ENCODE measurements at regions not wholly inside any gene's neighbourhood (a gene's known extent, or its start where the extent isn't known, plus 50 kb on each side); places are given as distances from the start of the nearest gene placed in this dataset.

DNA sequence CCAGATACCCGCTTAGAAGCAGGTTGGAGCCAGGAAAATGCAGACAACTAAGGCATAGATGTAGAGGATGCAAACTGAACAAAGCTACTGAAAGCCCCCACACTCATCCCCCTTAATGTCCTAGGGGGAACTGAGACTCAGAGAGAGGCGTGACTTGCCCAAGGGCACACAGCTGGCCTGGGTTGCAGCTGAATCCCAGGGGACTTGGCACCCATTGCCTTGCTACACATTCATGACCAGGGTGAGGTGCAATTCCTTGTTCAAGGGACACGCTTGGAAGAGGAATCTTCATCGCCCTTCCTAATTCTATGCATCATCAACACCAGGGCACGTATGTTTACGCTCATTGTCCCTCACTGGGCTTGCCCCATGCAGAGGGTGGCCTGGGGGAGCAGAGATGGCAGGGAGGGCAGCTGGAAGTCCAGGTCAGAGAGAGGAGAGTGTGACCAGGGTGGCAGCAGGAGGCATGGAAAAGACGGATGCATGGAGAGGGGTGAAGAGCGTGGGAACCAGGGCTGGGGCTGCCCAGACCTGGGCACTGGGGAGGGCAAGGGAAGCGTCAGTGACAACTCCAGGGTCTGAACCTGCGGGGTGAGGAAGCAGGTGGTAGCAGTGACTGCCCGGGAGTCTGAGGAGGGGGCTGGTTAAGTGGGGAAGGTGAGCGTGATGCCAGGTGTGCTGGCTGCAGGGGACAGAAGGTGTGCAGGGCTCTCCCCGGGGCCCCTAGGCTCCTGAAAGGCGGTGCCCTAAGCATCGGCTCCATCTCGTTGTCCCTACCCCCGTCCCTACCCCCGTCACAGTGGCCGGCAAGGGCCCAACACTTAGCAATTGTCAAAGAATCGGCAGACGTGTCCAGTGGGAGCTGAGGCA is 267.1 kb upstream of the TNRC6C start:
- DNase-seq, result no peak

DNA sequence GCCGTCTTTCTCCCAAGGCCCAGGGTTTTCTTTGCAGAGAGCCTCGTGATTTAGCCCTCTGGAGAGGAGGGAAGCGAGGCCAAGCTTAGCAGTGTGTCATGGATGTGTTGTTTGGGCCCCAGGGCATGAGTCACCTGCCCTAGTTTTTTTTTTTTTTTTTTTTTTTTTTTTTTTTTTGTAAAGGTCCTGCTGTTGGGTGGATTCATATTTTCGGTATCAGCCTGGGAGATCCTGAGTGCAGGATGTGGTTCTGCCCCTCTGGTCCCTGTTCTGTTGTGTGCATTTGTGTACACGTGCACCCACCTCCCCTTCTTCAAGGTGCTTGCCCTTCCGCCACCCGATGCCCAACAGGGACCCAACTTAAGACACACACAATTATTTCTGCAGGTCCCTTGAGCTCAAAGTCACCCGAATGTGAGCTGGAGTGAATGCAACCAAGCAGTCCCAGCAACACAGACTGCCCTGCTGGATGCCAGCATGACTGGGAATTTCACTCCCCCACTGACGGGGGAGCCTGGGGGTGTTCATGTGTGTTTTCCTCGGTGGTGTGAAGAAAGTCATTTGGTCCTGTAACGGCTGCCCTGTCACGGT is 265.8 kb upstream of the TNRC6C start:
- no peak for DNase-seq

DNA sequence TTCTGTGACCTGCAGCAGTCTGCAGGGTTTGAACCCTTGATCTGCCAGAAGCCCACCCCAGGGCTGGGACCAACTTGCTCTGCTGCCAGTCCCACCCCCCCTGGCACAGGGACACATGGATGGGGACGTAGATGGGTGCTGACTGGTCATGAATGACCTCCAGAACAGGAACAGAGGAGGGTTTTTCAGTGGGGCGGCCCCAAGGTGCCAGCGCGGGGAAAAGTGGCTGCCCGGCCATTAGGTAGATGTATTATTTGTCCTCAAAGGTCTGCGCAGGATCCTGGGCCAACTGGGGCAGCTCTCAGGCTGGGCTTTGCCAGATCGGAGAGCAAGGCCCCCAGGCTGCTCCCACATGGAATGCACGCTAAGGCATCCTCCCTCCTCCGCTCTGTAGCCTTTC is 265.2 kb upstream of the TNRC6C start:
- no peak for DNase-seq

DNA sequence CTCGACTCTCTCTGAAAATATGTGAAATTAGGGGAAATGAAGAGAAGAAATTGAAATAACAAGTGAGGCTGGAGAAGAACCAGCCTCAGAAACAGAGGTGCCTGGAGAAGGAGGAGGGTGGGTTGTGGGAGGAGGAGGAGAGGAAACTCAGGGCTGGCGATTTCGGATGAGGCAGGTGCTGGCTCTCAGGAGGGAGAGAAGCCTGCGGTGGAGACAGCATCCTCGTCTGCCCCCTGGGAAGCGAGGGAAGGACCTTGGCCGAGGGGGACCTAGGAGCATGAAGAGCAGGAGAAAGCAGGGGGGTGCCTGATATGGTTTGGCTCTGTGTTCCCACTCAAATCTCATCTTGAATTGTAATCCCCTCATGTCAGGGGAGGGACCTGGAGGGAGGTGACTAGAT is 264.7 kb upstream of the TNRC6C start:
- DNase-seq, result no peak

DNA sequence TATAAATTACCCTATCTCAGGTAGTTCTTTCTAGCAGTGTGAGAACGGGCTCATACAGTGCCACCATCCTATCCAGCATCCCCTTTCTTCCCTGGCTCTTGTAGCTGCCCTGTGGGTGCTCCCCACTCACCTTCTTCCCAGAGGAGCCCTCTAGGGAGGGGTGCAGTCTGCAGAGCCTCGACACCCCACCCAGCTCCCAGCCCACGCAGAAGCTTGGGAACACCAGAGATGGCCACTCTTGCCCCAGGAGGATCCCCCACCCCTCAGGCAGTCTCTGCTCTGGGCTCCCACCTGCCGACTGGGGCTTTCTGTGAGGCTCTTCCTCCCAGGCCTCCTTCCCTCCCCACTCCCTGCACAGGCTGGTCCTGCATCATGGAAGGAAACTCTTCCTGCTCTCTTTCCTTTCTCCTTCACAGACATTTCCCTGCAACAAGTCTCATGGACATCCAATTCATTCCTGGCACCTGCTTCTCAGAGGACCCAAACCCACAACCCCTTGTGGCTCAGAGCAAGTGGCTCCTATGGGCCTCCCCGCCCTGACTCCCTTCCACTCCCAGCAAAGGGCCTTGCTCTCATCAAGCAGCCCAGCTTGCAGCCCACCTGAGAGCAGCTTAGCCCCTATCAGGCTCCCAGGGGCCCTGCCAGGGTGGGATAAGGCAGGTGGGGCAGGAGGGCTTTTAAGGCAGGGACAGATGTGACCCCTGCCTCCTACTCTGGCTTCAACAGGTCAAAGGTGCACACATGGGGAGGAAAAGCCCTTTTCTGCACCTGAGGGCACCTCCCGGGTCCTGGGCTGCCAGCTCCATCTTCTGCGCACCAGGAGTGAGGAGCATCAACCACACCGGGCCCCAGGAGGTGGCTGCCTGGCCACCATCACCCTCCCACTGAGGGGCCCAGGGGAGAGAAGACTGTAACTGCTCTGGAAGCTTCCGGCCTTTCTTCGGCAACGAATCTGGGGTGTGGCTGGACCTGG is 263.8 kb upstream of the TNRC6C start:
- DNase-seq, result no peak

DNA sequence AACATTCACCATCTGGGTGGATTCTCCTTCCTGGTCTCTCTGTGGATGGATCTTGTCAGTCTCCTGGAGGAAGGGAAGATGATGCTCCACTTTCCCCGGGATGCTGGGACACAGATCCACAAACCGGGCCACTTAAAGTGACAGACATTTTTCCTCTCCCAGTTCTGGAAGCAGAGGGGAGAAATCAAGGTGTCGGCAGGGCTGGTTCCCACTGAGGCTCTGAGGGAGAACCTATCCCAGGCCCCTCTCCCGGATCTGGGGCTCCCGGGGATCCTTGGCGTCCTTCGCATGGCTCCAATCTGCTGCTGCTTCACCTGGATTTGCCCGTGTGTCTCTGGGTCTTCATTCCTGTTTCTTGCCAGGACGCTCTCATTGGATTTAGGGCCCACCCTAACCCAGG is 263.1 kb upstream of the TNRC6C start:
- no peak for DNase-seq

DNA sequence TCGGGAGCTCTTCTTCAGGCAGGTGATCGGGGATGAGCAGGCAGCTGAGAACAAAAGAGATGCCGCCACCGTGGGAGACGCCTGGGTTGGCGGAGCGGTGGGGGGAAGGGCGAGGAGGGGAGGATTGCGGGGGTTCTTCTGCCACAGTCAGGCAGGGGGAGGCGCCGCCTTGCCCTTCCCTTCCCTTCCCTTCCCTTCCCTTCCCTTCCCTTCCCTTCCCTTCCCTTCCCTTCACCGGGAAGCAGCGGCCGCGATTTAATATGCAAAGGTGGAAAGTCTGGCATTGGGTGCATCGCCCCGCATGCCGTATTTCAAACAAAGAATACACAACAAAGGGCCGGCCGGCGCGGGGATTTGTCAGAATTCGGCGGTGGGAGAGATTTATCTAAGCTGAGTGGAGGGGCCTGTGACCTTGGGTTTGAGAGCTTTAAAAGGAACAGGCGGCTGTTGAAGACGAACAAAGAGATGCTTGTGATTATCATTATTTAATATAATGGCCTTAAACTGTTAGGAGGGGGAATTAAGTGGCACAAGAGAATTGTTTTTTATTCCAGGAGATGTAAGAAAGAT is 262.3 kb upstream of the TNRC6C start:
- no peak for DNase-seq

DNA sequence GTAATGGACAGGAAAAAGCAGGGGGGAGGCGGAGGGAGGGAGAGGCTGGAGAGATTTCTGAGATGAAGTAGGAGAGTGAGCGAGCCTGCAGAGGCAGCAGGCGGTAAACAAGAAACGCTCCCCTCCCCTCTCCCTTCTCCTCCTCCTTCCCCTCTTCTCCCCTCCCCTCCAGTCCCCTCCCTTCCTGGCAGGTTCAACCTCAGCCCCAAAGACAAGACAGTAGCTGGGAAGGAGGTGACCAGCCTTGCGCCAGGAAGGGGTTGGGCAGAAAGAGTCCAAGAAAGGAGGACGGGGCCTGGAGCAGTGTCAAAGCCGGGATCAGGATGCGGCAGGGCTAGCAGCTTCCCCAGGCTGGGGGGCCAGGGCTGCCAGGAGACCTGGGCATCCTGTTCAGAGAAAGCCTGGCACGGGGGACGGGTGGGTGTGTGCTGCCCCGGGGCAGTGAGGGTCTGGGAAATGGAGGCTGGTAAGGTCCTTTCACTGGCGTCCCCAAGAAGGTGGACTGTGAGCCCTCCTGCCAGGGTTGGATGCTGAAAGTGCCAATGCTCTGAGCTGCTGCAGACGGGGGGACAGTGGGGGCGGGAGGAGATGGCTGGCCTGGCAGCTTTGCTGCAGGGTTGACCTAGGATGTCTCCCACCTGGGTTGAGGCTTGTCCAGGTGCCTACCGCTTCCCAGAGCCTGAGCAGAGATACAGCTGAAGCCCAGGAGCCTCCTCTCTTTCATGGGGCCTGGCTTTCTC is 261.6 kb upstream of the TNRC6C start:
- DNase-seq, result no peak

DNA sequence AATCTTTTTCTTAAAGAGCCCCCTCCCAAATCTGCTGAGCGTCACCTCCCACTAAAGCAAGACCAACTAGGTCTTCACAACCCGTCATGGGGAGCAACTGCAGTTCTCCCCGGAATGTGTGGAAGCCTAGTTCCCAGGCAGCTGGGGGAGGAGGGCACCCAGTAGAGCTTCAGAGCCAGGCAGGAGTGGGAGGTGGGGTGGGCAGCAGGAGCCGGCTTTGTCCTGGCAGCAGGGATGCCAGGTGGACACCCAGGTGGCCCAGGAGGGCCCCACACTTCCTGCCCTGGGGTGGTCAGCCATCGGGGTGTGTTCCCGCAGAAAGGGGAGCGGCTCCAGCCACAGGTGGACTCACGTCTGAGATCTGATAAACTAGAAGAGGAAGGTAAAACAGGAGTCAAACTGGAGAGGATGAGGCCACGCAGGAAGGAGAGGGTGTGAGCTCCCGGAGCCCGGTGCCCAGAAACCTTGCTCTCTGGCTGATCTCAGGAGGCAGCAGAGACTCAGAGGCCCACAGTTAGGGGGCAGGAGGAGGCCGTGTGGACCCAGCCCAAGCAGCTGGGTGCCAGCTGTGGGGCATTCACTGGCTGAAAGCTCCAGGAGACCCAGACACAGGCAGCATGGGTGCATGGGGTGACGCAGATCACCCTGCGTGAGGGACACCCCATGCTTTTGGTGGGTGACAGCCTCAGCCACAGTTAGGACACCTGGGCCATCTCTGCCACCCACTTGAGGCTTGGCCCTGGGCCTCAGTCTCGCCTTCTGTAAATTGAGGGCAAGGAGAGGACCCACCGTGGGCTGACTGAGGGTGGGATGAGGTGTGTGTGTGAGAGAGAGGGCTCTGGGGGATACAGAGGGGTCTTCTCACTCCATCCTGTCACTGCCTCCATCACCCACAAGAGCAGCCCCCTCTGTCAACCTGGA is 260.8 kb upstream of the TNRC6C start:
- no peak for DNase-seq

DNA sequence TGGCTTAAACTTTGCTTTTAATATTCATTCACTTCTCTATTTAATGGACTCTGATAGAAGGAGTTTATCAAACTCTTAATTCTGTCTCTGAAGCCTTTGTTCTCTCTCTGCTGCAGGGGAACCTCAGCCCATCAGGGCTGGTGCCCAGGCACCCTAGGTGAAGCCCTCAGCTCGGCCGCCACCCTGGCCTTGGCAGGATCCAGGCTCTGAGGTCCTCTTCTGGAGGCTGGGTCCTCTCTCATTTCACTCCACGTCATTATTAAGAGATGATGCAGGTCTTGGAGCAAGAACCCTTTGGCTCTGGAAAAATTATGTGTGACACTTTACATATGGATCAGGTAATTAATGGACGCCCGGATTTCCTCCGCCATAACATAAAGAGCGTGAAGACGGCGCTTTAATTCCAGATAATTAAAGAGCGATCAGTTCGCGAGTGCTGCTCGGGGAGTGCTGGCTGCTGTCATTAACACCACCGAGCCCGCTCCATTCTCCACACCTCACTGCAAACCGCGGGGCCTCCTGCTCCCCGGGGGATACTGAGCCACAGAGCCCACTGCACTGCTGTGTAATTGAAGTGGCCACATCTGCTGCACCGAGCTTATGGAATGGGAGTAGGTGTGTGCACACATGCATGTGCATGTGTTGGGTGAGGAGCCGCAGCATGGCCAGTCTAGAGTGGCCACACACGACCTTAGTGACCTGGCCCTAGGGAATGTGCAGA is 259.4 kb upstream of the TNRC6C start:
- no peak for DNase-seq

DNA sequence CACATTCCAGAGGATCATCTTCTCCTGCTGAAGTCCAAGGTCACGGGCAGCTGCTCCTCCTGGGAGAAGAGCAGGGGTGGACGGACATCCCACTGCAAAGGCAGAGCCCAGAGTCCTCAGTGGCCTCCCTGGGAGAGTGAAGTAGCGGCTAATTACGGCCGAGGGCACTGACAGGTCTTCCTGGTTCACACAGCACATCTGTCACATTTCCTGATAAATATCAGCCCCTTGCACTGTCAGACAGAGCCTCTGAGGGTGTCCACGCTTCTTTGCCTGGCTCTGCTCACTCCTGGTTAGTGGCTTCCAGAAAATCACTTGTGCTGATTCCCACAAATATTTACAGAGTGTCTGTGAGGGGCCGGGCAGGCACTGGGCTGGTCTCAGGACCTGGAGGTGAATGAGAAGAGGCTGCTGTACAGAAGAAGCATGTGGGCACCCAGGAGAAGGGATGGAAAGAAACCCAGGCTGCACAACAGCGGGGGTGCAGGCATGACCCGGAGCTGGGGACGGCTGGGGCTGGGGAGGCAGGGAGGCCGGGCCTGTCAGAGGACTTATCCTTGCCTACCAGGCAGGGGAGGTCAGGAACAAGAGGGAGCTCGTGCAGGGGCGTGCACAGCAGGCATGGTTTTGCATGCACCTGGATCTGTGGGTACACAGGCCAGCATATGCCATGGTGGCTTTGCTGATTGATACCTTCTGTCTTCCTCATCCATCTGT is 258.2 kb upstream of the TNRC6C start:
- DNase-seq, result no peak

DNA sequence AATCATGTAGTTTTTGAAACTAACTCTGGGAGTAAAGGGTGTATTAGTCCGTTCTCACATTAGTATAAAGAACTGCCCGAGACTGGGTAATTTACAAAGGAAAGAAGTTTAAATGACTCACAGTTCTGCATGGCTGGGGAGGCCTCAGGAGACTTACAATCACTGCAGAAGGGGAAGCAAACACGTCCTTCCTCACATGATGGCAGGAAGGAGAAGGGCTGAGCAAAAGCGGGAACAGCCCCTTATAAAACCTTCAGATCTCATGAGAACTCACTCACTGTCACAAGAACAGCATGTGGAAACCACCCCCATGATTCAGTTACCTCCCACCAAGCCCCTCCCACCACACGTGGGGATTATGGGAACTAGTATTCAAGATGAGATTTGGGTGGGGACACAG is 256.5 kb upstream of the TNRC6C start:
- peak in 1 of 2 donors; percentile 21 for DNase-seq

DNA sequence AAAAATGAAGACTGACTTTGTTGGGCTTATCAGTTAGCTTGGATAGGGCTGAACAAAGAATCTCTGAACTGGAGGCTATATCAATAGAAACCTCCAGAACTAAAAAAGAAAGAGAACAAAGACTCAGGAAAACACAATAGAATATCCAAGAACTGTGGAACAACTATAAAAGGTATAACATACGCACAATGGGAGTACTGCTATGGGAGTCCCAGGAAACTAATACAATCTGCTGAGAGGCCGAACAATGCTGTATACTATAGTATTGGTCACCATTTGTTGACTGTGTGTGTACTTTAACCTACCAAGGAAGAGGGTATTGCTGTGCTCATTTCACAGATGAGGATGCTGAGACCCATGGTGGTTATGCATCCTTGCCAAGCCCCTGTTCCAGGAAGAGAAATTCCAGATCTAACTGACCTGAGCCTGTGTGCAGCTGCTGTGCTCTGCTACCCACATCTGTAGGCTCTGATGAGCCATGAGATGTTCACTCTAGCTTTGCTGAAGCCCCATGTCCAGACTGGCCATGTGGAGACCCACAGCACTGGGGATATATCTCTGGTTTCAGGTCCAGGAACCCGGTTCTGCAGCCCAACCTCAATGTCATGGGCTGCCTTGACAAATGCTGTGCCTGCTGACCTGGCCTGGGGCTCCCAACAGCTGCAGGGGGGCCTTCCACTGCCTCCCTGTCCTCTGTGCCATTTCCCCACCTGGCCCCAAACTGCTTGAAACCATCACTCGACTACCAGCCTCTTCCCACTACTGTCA is 254.3 kb upstream of the TNRC6C start:
- DNase-seq, result no peak

DNA sequence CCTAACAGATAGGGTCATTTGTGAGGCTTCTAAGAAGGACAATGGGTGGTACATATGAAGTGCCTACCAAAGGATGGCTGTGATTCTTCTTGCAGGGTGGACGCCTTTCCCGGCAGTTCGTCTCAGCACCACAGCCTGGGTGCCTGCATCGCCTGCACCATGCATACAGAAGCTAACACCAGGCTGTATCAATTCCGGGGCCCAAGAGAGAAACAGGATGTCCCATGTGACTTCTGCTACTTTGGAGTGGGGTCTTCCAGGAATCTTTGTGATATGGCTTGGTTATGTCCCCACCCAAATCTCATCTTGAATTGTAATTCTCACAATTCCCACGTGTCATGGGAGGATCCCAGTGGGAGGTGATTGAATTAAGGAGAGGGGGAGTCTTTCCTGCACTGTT is 251.6 kb upstream of the TNRC6C start:
- no peak for DNase-seq

DNA sequence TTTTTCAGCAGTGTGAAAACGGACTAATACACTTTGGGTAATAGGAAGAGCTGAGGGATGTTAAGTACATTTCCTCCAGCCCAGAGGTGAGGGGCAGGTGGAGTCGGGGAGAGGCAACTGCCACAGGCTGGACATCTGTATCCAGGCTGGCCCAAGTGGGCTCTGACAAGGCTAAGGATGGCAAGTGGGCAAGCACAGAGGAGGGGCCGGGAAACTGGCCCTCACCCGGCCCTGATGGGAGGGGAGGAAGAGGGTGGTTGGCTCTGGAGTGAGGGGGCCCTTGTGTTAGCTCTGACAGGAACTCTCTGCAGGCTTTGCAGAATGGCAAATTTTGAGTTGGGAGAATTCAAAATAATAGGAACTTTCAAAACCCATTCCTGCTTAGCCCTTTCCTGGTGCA is 251.0 kb upstream of the TNRC6C start:
- DNase-seq, result no peak

DNA sequence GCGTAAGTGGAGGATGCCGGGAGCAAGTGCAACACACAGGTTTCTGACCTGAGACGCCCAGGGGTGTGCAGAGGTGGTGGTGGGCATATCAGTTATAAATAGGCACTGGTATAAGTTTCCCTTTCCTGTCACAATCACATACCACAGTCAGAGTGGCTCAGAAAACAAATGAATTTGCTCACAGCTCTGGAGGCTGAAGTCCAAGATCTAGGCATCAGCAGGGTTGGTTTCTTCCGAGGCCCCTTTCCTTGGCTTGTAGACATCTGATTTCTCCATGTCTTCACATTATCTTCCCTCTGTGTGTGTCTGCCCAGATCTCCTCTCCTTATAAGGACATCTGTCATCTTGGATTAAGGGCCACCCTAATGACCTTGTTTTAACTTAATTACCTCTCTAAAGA is 250.5 kb upstream of the TNRC6C start:
- DNase-seq, result no peak

DNA sequence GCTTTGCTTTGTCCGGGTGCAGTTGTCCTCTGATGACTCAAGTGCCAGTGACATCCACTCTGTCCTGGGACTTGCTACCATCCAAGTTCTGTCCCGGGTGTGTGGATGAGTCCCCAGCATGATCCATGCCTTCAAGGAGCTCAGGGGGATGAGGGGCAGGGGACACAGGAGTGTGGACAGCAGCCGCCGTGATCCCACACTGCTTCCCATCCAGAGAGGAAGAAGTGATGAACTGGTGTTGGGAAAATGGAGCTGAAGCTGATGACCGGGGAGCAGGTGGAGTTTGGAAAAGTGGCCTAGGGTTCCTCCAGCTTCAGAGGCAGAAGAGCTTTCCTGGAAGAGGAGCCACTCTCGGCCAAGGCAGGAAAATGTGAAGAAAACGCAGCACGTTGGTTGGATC is 249.6 kb upstream of the TNRC6C start:
- DNase-seq, result no peak

DNA sequence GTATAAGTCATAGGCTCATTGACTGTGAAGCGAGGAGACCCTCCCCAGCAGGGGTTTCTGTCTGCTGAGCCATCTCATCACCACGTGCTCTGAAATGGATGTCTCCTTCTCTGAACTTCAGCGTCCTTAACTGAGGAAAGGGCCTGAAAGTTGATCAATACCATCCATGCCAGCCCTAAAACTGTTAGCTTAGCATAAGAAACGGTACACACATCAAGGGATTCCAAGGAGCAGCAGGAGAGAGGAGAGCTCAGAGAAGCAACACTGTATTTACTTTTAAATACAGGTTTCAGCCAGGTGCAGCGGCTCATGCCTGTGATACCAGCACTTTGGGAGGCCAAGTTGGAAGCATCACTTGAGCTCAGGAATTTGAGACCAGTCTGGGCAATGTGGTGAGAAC is 248.9 kb upstream of the TNRC6C start:
- no peak for DNase-seq

DNA sequence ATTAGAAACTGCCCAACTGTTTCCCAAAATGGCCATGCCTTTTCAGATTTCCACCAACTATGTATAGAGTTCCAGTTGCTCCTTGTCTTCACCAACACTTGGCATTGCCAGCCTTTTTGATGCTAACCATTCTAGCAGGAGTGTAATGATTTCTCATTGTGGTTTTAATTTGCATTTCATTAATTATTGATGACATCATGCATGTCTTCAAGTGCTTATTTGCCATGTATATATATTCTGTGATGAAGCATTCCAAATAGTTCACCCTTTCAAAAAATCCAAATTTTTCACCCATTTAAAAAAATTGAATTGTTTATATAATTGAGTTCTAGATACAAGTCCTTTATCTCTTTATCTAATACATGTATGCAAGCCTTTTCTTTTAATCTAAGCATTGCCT is 245.9 kb upstream of the TNRC6C start:
- no peak for DNase-seq

All from inflammatory macrophage (primary cell).